Stimulated activated CD8-positive, alpha-beta memory T cell treated with anti-CD3 and anti-CD28 coated beads, Interleukin-15, amount 100 ng/mL, for 48 hours (primary cell): ENCODE measurements at regions not wholly inside any gene's neighbourhood (a gene's known extent, or its start where the extent isn't known, plus 50 kb on each side); places are given as distances from the start of the nearest gene placed in this dataset.

Experiments
- DNase-seq, 2 donors: peaks; one replicate each; pipeline ENCODE4 v3.0.0-alpha.2; 2020; ENCODE audit warnings: low read depth in 2 of 2

DNA sequence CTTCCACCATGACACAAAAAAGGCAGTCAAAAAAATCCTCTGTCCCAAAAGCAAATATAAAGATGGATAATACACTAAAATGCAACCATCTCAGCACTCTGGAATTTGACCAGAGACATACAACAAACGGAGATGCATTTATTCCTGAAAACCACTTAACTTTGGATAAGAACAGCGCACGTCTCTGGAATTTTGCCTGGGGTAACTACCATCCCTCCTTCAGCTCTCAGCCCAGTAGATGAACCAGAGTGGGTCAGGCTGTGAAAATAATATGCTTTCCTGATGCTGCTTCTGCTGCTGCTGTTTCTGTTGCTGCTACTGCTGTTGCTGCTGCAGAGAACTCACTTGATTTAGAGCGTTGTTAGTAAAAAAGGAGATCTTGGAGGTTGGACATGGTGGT, 133.8 kb upstream of the ACVR2A start:
- DNase-seq = no peak

DNA sequence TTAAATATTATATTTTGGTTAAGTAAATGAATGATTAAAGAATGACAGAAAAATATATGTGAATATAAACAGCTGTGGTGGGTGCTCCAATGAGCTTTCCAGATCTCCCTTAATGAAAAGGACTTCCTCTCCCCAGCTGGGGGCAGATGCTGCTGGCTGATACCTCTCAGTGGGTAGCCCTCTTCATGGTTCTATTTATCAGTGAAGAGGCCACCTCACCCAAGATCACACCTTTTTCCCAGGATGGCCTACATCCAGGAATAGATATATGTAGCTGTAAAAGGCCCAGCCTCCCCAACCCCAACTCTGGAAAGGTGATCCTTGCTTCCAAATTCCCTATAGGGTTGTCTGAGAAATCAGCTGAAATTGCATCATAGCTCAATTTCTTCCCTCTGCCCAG, 135.2 kb upstream of the ACVR2A start:
- DNase-seq = no peak

DNA sequence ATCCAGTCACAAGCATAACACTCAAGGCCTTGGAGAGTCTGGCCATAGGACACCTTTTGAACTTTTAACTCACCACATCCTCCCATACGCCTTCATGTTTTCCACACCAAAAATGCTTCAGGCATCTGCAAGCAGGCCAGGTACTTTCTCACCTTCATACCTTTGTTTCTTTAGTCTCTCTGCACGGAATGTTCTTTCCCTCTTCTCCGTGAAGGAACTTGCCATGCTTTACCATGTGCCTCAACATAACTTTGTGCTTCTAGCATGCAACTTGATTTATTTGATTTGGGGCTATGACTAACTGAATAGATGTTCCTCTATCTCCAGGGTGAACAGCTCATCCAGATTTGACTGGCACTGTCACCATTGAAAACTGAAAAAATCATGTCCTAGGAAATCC, 141.7 kb upstream of the ACVR2A start:
- DNase-seq = no peak

DNA sequence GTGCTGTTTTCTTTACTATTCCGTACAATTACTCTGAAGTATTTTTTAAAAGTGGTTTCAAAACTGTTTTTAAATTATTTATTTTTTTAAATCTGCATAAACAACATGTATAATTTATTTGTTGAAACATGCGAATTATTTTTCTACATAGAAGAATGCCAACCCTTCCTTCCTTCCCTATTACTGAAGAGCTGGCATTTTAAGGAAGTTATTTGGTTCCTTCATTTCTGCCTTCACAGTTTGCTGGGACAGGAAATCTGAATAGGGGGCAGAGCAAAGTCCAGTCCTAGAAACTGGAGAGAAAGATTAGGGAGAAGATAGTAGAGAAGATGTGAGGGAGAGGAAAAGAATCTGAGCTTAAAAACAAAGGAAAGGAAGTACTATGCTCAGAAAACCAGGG, 146.7 kb upstream of the ACVR2A start:
- DNase-seq = no peak

DNA sequence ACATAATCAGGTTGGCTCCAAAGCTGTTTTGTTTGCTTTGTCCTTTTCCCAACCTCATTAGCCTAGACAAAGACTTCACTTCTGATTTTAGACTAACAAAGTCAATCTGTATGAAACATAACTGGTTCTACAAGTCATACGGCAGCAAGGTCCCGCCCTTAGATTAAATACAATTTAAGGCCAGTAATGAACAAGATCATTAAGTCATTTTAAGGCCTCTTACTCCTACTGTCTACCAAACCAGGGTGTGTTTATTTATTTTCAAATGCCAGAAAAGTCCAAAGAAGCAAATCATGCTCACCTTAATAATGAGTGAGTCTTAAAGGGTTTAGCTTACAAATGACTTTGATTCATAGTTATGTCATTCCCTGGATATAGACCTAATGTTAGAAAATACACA, 148.4 kb upstream of the ACVR2A start:
- DNase-seq = no peak

DNA sequence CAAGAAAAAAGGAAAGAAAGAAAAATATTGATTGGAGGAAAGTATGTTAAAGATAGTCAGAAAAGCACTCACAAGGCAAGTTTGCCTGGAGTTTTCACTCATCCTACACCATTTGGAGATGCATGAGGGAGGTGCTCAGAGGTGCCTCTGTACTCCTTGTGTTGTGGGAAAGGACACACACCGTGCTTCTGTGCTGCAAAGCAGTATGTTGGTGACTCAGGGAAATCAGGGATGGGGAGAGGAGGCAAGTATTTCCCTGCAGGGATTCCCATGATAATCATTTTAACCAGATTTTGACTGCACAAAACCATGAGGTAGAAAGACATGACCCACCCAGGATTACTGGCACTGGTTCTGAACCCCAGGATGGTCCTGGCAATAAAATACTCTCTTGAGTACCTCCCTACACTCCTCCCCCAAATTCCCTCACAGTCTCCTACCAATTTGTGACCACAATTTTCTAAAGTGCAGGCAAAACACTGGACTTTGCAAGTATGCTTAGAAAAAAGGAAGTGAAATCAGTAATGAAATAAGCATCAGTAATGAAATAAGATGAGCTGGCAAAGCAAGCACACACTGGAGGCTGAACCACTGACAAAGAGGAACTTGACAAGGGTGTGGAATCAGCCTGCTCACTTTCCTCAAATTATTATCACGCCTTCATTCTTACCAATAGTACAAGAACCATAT, 155.5 kb upstream of the ACVR2A start:
- no peak for DNase-seq

DNA sequence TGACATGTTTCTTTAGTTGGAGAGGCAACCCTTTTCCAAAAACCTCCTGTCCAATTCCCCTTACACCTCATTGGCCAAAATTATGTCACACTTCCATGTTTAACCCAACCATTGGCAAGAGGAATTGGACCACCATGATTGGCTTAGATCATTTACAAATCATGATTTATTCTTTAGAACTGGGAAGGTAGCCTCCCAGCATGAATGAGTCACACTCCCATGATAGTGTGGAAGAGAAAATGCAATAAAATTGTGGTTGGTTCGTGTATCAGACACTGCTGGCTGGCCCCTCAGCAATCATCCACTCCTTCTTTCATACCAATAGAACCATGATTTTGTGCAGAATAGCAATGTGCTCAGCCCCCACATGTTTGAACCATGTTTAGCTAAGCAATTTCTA, 156.6 kb upstream of the ACVR2A start:
- DNase-seq = no peak

DNA sequence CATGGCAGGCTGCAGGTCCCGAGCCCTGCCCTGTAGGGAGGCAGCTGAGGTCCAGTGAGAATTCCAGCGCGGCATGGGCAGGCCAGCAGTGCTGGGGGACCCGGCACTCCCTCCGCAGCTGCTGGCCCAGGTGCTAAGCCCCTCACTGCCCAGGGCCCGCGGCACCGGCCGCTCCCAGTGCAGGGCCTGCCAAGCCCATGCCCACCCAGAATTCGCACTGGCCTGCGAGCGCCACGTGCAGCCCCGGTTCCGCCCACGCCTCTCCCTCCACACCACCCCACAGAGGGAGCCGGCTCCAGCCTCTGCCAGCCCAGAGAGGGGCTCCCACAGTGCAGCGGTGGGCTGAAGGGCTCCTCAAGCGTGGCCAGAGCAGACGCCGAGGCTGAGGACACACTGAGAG, 158.5 kb upstream of the ACVR2A start:
- no peak for DNase-seq

DNA sequence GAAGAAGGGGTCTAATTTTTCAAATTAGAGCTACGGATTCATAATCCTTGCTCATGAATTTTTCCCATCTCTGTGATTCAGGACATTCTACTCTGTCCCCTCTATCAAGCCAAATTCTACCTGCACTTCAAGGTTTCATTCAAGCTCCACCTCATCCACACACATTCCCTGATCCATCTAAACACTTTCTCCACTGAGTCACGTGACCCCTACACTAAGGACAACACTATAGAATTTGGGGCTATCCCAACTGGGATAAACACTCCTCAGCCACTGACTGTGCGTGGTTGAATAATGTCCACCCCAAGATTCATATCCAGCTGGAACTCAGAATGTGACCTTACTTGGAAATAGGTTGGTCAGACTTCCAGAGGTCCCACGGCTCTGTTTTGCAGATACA, 159.9 kb upstream of the ACVR2A start:
- no peak for DNase-seq

DNA sequence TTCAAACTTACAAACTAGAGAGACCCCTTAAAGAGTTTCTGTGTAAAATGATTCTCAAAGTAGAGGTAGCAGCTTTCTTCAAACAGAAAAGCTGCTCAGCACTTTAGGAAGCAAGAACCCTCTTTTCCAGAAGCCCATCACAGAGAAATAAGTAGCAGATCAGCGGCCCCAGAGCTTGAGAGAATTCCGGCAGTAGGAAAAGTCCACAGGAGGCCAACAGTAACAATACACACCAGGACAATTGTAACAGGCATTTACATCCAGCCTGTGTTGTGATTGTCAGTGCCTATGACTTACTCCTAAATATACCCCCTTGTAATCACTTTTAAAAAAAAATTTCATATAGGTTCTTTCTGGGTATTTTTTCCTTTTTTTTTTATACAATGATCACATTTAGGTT, 161.4 kb upstream of the ACVR2A start:
- no peak for DNase-seq

DNA sequence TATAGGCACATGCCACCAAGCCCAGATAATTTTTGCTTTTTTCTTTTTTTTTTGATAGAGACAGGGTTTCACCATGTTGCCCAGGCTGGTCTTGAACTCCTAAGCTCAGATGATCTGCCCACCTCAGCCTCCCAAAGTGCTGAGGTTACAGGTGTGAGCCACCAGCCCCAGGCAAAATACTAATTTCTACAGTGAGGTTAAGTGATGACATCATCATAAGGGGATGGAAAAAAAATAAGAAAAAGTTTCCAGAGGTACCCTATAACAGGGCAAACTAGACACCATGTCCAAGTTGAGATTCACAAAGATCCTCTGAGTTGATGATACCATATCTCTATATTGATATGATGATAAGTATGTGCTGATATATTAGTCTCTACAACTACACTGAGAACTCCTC, 163.7 kb upstream of the ACVR2A start:
- DNase-seq = no peak

DNA sequence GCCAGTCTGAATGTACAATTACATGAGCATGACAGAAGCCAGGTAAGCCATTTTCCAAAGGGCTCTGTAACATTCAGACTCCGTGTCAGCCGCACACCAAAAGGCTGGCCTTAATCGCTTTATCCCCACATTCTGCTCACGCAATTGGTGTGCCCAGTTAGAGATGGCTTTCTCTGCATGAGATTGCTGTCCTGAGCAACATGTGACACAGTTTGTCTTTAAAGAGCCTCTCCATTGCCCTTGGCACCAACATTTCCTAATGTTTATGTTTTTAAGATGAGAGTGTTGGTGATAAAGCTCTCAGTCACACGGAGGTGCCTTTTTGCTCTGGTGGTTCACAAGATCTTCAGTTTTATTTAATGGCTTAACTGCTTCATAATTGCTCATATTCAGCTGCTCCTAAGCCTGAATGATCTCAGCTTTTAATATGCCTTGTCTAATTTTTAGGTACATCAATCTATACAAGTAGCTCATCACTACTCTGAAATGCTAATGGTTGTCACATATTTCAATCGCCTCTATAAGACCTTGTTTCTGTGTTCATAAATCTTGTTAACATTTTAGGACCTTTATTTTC, 164.8 kb upstream of the ACVR2A start:
- DNase-seq = no peak

DNA sequence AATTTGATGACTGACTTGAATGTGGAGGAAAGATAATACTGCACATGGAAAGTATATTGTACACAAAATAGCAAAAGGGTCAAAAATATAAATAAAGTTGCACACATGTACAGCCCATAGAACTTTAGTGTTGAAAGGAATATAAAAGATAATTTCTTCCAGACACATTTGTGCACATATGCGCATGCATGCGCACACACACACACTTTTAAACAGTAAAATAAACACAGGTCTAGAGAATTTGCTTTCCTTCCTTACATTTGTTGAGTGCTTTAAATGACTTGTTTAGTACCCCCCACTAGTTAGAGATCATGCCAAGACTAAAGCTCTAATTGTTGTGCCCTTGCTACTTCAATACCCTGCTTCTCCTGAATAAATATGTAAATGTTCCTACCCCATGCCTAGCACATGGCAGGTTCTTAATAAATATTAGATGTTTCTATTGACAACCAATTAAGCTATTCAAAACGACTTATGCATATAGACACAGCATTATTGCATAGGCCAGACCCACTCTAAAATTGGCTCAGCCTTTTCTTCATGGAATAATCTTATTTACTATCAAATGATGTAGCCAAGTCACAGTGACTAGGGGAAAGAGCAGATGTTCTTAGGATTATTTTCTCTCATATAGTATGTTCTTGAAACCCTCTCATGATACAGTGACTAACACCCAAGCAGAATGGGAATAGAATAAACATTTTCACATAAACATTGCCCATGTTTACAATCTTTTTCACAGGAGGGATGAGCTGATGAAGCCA, 165.5 kb upstream of the ACVR2A start:
- DNase-seq = no peak

DNA sequence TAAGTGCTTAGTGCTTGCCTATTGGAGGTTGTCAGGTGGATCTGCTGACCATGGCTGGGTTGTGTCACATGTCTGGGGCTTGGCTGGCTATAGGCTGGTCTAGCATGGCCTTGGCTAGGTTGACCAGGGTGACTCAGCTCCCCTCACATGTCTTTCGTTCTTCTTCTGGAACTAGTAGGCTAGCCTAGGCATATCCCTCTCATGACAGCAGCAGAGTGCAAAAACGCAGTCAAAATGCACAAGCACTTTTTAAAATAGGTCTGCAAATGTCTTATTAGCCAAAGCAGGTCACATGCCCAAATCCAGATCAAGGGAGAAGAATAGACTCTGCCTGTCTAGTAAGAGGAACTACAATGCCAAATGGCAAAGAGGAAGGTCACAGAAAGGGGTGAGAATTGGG, 179.7 kb upstream of the ACVR2A start:
- DNase-seq = no peak

DNA sequence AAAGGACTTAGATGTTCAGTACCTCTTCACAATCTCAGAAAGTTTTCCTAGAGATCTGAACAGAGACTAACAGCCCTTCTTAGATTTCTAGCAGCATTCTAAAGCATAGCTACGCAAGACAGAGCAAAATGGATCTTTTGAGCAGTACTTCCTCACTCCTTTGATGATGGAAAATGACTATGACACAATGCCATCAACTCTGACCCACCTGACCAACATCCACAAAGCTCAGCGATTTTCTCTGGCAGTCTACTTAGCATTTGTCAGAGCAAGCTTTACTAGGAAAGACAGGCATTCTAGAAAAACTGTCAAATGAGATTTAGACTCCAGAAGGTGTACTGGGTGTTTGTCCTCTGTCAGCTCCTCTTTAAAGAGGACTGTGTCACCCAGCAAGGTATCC, 180.9 kb upstream of the ACVR2A start:
- DNase-seq = no peak

DNA sequence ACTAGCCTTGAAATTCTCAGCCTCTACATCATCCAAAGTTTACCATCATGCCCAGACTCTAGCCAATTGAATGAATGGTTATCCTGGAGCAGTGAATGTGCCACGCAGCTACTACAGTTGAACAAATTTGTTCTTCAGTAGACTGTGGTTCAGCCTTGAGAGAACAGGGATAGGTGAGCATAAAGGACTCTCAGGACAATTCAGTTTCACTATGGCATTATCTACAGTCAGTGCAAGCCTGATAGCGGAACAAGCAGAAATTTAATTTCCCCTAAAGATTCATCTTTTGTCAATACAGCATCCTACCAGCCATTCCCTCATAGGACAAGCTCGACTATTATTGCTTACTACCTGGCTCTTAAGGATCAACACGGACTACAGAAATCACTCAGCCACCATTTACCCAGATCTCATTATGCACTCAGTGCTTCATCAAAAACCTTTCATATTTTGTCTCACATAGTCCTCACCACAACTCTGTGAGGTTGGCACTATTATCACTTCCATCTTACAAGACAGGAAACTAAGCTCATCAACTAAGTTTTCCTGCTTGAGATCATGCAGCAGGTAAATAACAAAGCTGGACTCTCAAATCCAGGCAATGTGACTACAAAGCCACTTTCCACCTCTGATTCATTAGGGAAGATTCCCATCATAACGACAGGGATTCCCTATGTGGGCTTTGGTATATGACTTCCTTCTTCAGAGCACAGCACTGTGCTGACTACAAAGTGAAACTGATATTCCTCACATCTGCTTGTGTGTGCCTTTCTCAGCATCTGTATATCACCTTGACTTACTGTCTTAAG, 181.5 kb upstream of the ACVR2A start:
- DNase-seq = no peak

DNA sequence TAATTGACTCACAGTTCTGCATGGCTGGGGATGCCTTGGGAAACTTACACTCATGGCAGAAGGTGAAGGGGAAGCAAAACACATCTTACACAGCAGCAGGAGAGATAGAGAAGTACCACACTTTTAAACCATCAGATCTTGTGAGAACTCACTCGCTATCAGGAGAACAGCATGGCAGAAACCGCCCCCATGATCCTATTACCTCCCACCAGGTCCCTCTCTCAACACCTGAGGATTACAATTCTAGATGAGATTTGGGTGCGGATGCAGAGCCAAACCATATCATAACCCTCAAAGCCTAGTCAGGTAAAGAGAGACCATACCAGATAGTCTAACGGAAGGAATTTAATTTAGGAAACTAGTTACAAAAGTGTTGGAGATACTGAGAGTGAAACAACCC, 182.6 kb upstream of the ACVR2A start:
- DNase-seq = no peak

DNA sequence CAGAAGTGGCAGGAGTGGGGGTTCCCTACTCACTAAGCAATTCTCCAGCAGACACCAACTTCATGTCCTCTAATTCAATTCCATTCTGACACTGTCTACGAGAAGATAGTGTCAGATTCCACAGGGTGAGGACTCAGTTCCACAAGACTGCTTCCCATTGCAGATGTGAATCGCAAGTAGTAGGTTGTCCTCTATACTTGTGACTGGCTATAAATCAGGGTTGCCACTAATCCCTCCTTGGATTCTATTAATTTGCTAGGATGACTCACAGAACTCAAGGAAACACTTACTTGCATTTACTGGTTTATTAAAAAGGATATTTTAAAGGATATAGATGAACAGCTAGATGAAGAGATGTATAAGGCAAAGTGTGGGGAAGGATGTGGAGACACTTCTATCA, 184.1 kb upstream of the ACVR2A start:
- no peak for DNase-seq

DNA sequence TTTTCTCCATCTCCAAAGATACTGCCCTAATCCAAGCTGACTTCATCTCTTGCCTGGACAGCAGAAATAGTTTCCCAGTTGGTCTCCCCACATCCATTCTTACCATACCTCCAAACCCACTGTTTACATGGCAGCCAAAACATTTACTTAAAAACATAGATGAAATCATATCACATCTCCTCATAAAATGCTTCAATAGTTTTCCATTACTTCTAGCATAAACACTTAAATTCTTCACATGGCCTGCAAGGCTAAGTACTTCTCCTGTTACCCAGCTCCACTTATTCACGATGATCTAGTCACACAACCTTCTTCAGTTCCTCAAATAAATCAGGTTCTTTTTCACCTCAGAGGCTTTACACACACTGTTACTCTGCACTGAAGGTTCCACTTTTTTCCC, 185.8 kb upstream of the ACVR2A start:
- DNase-seq = no peak

DNA sequence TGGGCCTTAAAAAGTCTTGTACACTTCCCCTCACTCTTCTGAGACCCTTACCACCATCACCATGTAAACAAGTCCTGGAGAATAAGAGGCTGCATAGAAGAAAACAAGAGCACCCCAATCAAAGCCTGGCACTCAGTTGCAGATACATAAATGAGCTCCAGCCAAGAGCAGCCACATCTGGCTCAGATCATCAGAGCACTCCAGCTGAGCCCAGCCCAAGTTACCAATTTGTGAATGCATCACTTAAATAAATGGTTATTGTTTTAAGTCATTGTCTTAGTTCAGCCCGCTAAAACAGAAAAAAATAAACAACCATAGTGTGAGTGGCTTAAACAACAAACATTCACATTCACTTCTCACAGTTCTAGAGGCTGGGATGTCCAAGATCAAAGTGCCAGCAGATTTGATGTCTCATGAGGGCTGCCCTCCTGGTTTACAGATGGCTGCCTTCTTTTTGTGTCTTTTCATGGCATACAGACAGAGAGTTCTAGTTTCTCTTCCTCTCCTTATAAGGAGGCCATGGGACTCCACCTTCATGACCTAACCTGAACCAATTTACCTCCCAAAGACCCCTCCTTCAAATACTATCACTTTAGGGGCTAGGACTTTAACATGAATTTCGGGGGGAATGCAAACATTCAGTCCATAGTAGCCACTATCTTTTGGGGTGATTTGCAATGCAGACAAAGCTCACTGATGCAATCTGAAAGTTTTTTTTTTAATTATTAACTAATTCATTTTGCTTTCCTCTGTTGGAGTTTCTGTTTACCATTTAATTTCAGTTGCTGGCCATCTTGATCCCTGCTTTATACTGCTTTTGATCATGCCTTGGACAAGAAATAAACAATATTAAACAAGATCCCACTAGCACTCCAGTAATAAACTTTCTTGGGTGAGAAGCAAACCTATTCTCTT, 187.5 kb upstream of the ACVR2A start:
- DNase-seq = no peak

DNA sequence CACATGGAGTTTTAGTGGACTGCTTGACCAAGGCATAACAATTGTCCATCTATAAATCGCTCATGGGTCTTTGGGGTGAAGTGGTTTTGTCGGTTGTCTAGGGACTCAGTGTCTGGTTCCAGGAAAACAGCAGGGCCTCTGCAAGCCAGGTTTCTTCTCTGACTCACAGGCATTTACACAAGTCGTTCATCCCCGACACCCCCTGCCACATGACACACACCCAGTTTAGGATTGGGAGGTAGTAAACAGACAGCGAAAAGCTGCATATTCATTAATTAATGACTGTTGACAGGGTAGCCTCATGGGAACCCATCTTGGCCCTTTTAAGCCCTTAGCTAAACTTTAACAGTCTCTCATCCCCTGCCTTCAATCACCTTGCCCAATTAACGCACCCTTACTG, 194.8 kb upstream of the ACVR2A start:
- no peak for DNase-seq

DNA sequence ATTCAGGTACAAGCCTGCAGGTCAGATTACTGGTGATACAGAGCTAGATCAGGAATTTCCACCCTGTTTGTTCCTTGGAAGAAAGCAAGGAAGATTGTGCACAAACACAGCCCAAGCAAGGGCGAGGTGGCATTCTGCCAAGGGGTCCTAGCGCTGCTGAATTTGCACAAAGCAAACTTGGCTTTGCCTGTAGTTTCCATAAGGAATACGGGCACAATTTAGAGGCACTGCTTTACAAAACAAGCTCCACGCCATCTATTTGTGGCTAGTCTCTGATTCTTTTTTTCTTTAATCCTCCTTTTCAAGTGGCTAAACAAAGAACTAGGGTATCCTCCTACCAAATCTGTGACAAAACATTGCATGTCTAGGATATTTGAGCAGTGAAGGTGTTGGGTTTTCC, 195.5 kb upstream of the ACVR2A start:
- DNase-seq = no peak
